Loucy (cell line): ENCODE measurements at regions not wholly inside any gene's neighbourhood (a gene's known extent, or its start where the extent isn't known, plus 50 kb on each side); places are given as distances from the start of the nearest gene placed in this dataset.

Experiments
- H2AFZ ChIP-seq: fragments of 200-600 bp; sonication (generic); 2 replicates; pipeline ENCODE4 v1.6.0; 2016; ENCODE audit warnings: antibody characterized with exemption, mild to moderate bottlenecking, low read length, moderate library complexity
- H3F3A ChIP-seq: fragments of 200-600 bp; 2 replicates; pipeline ENCODE4 v1.6.0; 2016; ENCODE audit warnings: antibody characterized with exemption, low read depth, mild to moderate bottlenecking
- H3K27me3 ChIP-seq: fragments of 200-600 bp; sonication (generic); 2 replicates; pipeline ENCODE4 v1.6.1; 2014; ENCODE audit warnings: low read length, mild to moderate bottlenecking; ENCODE audit not compliant: insufficient read depth, poor library complexity, severe bottlenecking
- H3K36me3 ChIP-seq: fragments of 200-600 bp; sonication (generic); 2 replicates; pipeline ENCODE4 v1.6.1; 2016; ENCODE audit warnings: low read length; ENCODE audit not compliant: insufficient read depth
- H3K4me1 ChIP-seq: fragments of 200-600 bp; sonication (generic); 2 replicates; pipeline ENCODE4 v1.5.1; 2014; ENCODE audit warnings: low read length, mild to moderate bottlenecking; ENCODE audit not compliant: insufficient read depth, poor library complexity, severe bottlenecking
- H3K4me2 ChIP-seq: fragments of 200-600 bp; sonication (generic); 2 replicates; pipeline ENCODE4 v1.6.0; 2014; ENCODE audit warnings: antibody characterized with exemption, low read length, low read depth, mild to moderate bottlenecking; ENCODE audit not compliant: poor library complexity, severe bottlenecking
- H3K4me3 ChIP-seq: fragments of 200-600 bp; sonication (generic); 2 replicates; pipeline ENCODE4 v1.5.1; 2014; ENCODE audit warnings: low read length, mild to moderate bottlenecking, mixed read lengths; ENCODE audit not compliant: poor library complexity, severe bottlenecking
- H3K79me2 ChIP-seq: fragments of 200-600 bp; sonication (generic); 2 replicates; pipeline ENCODE4 v1.6.1; 2014; ENCODE audit warnings: low read length; ENCODE audit not compliant: insufficient read depth
- H3K9ac ChIP-seq: fragments of 200-600 bp; sonication (generic); 2 replicates; pipeline ENCODE4 v1.6.0; 2014; ENCODE audit warnings: mild to moderate bottlenecking, low read depth, low read length, moderate library complexity; ENCODE audit not compliant: poor library complexity, severe bottlenecking
- H3K9me2 ChIP-seq: fragments of 200-600 bp; sonication (generic); replicated peaks from 2 replicates; pipeline ENCODE4 v1.6.1; 2016; ENCODE audit warnings: low read depth, low read length, mixed read lengths
- H3K9me3 ChIP-seq: fragments of 200-600 bp; sonication (generic); 2 replicates; pipeline ENCODE4 v1.6.1; 2014; ENCODE audit warnings: mild to moderate bottlenecking, antibody characterized with exemption, low read length, low read depth; ENCODE audit not compliant: insufficient read depth
- H4K20me1 ChIP-seq: fragments of 200-600 bp; sonication (generic); 2 replicates; pipeline ENCODE4 v1.6.0; 2014; ENCODE audit warnings: antibody characterized with exemption, low read length, mild to moderate bottlenecking; ENCODE audit not compliant: insufficient read depth, poor library complexity, severe bottlenecking
- EZH2phosphoT487 ChIP-seq: fragments of 200-600 bp; IDR thresholded peaks from 2 replicates; pipeline ENCODE4 v1.6.1; 2018; ENCODE audit warnings: antibody characterized with exemption, mild to moderate bottlenecking, moderate library complexity, borderline replicate concordance
- TF ChIP-seq, protein P1 (sequence below): fragments of 200-600 bp; sonication (generic); conservative IDR thresholded peaks from 2 replicates; pipeline ENCODE4 v1.5.1; 2014; ENCODE audit warnings: mild to moderate bottlenecking, antibody characterized with exemption, low read length

GRCh38 chr21:16674949-16675348, 837.9 kb upstream of the CXADR start:
- H3K9ac ChIP-seq = no peak overlapping the region
- H3K9me2 ChIP-seq = no peaks in the 10 kb centered on the region
- H3K79me2 ChIP-seq = no peaks in the 10 kb centered on the region
- H3F3A ChIP-seq = no peaks in the 10 kb centered on the region
- no peaks in the 10 kb centered on the region for H3K9me3 ChIP-seq
- TF ChIP-seq, protein P1, sequence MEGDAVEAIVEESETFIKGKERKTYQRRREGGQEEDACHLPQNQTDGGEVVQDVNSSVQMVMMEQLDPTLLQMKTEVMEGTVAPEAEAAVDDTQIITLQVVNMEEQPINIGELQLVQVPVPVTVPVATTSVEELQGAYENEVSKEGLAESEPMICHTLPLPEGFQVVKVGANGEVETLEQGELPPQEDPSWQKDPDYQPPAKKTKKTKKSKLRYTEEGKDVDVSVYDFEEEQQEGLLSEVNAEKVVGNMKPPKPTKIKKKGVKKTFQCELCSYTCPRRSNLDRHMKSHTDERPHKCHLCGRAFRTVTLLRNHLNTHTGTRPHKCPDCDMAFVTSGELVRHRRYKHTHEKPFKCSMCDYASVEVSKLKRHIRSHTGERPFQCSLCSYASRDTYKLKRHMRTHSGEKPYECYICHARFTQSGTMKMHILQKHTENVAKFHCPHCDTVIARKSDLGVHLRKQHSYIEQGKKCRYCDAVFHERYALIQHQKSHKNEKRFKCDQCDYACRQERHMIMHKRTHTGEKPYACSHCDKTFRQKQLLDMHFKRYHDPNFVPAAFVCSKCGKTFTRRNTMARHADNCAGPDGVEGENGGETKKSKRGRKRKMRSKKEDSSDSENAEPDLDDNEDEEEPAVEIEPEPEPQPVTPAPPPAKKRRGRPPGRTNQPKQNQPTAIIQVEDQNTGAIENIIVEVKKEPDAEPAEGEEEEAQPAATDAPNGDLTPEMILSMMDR = no peak
- TF ChIP-seq EZH2phosphoT487 = no peak
- no peaks in the 10 kb centered on the region for H4K20me1 ChIP-seq
- no peaks in the 10 kb centered on the region for H3K4me1 ChIP-seq
- H3K36me3 ChIP-seq = no peaks in the 10 kb centered on the region
- no peak overlapping the region for H3K4me2 ChIP-seq
- no peak overlapping the region for H3K4me3 ChIP-seq
- no peak overlapping the region for H2AFZ ChIP-seq
- H3K27me3 ChIP-seq = no peaks in the 10 kb centered on the region

DNA sequence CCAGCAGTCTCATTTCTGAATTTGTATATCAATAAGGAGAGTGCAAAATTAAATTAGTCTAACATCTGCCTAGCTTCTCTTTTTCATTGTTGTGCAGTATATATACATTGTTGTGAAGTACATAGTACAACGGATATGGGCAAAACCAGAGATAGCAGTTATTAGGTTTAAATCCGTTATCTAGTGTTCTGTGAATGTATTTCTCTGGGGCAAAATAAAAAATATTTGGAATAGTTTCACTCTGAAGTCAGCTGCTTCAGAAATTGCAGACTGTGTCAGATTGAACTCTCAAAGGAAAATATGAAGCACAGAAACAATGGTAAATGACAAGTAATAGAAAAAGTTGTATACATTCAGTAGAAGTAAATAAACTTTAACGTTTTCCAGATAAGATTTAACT, 836.5 kb upstream of the CXADR start:
- Histone ChIP-seq H3K36me3 (no peaks in the 10 kb centered on the region), H3K9me2 (no peaks in the 10 kb centered on the region), H3K4me3 (no peak overlapping the region), H3K9ac (no peak overlapping the region), H3K4me1 (no peaks in the 10 kb centered on the region), H2AFZ (no peak overlapping the region), H3K4me2 (no peak overlapping the region), H3F3A (no peaks in the 10 kb centered on the region), H4K20me1 (no peaks in the 10 kb centered on the region), H3K27me3 (no peaks in the 10 kb centered on the region), H3K79me2 (no peaks in the 10 kb centered on the region), H3K9me3 (no peaks in the 10 kb centered on the region)
- no peak for TF ChIP-seq EZH2phosphoT487
- TF ChIP-seq, protein P1 = no peak

DNA sequence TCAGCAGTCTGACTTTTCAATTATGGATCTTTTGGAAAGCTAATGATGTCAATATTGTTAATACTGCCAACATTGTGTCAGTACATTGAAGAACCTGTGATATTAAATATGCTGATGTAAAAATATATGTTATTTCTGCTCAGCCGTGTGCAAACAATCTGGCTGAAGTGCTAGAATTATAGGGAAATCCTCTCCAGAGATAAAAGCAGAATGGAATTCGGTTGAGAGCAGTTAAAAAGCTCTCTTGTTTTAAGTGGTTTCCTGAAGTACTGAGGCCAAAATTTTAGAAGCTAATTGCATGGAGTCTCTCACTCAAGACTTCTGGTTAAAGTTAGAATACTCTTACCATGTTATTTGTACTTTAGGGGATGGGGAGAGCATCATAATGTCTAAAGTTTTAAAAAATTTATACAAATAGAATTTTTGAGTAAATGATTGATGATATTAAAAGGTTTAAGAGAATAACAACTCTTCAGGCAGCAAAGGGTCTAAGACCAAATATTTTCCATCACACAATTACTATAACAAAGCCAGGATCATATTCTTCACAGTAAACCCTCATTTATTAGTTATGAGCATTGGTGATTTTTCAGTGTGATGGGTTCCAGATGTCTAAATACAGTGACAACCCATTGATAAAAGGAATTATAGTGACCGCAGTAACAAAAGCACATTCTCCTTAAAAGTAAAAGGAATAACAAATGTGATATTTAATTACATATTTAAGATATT, 834.2 kb upstream of the CXADR start:
- no peaks in the 10 kb centered on the region for H3K36me3 ChIP-seq
- H3K9ac ChIP-seq = no peak overlapping the region
- no peaks in the 10 kb centered on the region for H3K9me3 ChIP-seq
- H3F3A ChIP-seq = no peaks in the 10 kb centered on the region
- H3K79me2 ChIP-seq = no peaks in the 10 kb centered on the region
- H2AFZ ChIP-seq = no peak overlapping the region
- H3K27me3 ChIP-seq = no peaks in the 10 kb centered on the region
- H4K20me1 ChIP-seq = no peaks in the 10 kb centered on the region
- TF ChIP-seq EZH2phosphoT487 = no peak
- TF ChIP-seq, protein P1 = no peak
- no peaks in the 10 kb centered on the region for H3K4me1 ChIP-seq
- no peaks in the 10 kb centered on the region for H3K9me2 ChIP-seq
- H3K4me3 ChIP-seq = no peak overlapping the region
- no peak overlapping the region for H3K4me2 ChIP-seq
